AG04450 (cell line): ENCODE measurements at regions not wholly inside any gene's neighbourhood (a gene's known extent, or its start where the extent isn't known, plus 50 kb on each side); places are given as distances from the start of the nearest gene placed in this dataset.

ENCODE experiments used
- CTCF ChIA-PET: fragments of 300-600, 350-600 bp; formaldehyde crosslinking; extraction: SDS; loops from one replicate; lab custom pipeline; 2022; ENCODE audit warnings: antibody characterized with exemption, inconsistent platforms; lab: Charles Lee
- POLR2A ChIA-PET: fragments of 350-600 bp; formaldehyde crosslinking; extraction: SDS; loops from one replicate; lab custom pipeline; 2021; ENCODE audit warnings: antibody characterized with exemption, inconsistent platforms; lab: Yijun Ruan, JAX
- DNase-seq: peaks from one replicate; pipeline ENCODE4 v3.0.0-alpha.2; 2011; ENCODE audit warnings: low read depth, low spot score
- H3K27ac ChIP-seq: one replicate; pipeline ENCODE4 v1.5.1; 2012; ENCODE audit warnings: low read depth, low read length, control low read depth
- H3K27me3 ChIP-seq: one replicate; pipeline ENCODE4 v1.6.0; 2012; ENCODE audit warnings: low read length; ENCODE audit not compliant: control insufficient read depth, insufficient read depth
- H3K4me3 ChIP-seq: 2 replicates; pipeline ENCODE4 v1.5.1; 2011; ENCODE audit warnings: mild to moderate bottlenecking, low read depth, low read length, control low read depth
- H3K9me3 ChIP-seq: 2 replicates; pipeline ENCODE4 v1.5.1; 2012; ENCODE audit warnings: low read length; ENCODE audit not compliant: control insufficient read depth, insufficient read depth
- TF ChIP-seq, protein P1 (sequence below): IDR thresholded peaks from 2 replicates; pipeline ENCODE4 v1.5.1; 2011; ENCODE audit warnings: low read depth, low read length, control low read depth, inconsistent platforms

DNA sequence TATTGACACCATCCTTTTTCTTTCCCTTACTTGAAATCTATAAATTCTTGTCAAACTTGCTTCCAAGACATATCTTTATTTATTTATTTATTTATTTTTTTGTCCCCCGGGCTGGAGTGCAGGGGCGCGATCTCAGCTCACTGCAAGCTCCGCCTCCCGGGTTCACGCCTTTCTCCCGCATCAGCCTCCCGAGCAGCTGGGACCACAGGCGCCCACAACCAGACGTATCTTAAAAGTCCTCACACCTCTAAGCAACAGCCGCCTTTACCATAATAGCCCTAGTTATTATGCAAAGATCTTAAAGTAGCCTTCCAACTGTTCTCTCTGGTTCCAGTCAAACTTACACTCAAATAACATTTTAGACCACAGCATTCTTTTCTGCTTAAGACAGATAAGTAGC, 657.0 kb upstream of the B3GAT1 start:
- Histone ChIP-seq H3K27ac (no peak overlapping the region), H3K27me3 (no peaks in the 10 kb centered on the region), H3K4me3 (no peak overlapping the region), H3K9me3 (peaks cover 29% of the 10 kb centered on the region)
- DNase-seq = no peak
- ChIA-PET CTCF (no interaction called here), POLR2A (no interaction called here)
- TF ChIP-seq, protein P1, sequence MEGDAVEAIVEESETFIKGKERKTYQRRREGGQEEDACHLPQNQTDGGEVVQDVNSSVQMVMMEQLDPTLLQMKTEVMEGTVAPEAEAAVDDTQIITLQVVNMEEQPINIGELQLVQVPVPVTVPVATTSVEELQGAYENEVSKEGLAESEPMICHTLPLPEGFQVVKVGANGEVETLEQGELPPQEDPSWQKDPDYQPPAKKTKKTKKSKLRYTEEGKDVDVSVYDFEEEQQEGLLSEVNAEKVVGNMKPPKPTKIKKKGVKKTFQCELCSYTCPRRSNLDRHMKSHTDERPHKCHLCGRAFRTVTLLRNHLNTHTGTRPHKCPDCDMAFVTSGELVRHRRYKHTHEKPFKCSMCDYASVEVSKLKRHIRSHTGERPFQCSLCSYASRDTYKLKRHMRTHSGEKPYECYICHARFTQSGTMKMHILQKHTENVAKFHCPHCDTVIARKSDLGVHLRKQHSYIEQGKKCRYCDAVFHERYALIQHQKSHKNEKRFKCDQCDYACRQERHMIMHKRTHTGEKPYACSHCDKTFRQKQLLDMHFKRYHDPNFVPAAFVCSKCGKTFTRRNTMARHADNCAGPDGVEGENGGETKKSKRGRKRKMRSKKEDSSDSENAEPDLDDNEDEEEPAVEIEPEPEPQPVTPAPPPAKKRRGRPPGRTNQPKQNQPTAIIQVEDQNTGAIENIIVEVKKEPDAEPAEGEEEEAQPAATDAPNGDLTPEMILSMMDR = no peak

DNA sequence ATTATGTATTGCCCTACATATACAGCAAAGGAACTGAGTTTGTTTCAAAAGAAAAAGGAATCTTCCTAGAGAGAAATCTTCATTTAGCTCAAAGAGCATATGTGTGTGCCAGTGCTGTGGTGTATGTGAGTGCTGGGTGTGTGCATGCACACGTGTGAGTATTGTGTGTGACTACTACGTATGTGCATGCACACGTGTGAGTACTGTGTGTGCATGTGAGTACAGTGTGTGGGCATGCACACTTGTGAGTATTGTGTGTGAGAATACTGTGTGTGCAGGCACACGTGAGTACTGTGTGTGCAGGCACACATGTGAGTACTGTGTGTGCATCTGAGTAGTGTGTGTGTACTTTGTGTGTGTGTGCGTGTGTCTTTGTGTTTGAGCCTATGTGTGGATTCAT, 651.0 kb upstream of the B3GAT1 start:
- TF ChIP-seq, protein P1 = no peak
- no peak for DNase-seq
- ChIA-PET CTCF (no interaction called here), POLR2A (no interaction called here)
- H3K27me3 ChIP-seq = no peaks in the 10 kb centered on the region
- H3K4me3 ChIP-seq = no peak overlapping the region
- 0 out of 2 replicates have a peak, but pooled peaks cover 4% of the 10 kb centered on the region for H3K9me3 ChIP-seq
- no peak overlapping the region for H3K27ac ChIP-seq

DNA sequence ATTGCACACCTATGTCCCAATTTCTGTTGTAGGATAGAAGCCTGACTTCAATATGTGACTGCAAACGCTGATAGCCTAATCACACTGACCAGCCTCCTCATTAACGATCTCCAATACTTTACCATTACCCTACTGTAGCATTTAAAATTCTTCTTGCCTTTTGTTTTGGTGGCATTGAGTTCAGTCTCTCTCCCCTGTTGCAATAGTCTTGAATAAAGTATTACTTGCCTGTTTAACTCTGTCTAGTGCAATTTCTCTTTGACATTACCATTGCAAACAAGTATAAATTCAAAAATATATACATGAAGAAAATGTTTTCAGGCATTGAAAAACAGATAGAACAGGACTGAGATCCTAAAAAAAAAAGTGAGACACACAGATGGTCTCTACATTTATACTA, 649.1 kb upstream of the B3GAT1 start:
- H3K9me3 ChIP-seq = peaks cover 10% of the 10 kb centered on the region
- no peaks in the 10 kb centered on the region for H3K27me3 ChIP-seq
- POLR2A ChIA-PET = no interaction called here
- TF ChIP-seq, protein P1 = no peak
- no peak for DNase-seq
- no peak overlapping the region for H3K27ac ChIP-seq
- CTCF ChIA-PET = no interaction called here
- H3K4me3 ChIP-seq = no peak overlapping the region

DNA sequence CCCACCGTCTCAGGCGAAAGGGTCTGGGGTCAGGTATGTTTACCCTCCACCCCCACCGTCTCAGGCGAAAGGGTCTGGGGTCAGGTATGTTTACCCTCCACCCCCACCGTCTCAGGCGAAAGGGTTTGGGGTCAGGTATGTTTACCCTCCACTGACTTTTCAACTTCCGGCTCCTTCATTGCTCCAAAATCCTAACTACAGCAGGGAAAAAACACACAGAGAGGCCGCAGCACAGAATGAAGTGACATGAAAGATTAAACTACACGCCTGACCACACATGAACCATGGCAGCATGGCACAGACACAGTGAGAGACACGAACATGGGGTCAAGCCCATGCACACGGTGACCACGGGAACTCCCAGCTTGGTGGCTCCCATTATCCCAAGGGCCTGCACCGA, 634.9 kb upstream of the B3GAT1 start:
- H3K9me3 ChIP-seq = peaks cover 29% of the 10 kb centered on the region
- no peak for DNase-seq
- no peak overlapping the region for H3K27ac ChIP-seq
- H3K27me3 ChIP-seq = no peaks in the 10 kb centered on the region
- TF ChIP-seq, protein P1 = no peak
- POLR2A ChIA-PET = no interaction called here
- CTCF ChIA-PET = no interaction called here
- H3K4me3 ChIP-seq = no peak overlapping the region

DNA sequence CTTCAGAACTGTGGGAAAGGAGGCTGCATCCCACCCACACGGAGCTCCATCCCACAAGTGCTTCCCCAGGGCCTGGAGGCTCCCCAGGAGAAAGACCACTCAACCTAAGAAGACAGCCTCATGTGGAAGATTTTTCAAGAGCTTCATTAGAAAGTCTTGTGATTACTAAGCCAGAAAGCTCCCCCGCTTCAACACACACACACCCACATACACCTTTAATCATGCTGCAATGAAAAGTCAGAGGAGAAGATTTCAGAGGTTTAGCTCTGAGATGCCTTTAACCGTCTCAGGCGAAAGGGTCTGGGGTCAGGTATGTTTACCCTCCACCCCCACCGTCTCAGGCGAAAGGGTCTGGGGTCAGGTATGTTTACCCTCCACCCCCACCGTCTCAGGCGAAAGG, 634.5 kb upstream of the B3GAT1 start:
- H3K4me3 ChIP-seq = no peak overlapping the region
- TF ChIP-seq, protein P1 = no peak
- DNase-seq = no peak
- ChIA-PET CTCF (no interaction called here), POLR2A (no interaction called here)
- no peaks in the 10 kb centered on the region for H3K27me3 ChIP-seq
- no peak overlapping the region for H3K27ac ChIP-seq
- peaks cover 29% of the 10 kb centered on the region for H3K9me3 ChIP-seq
